HG02588 (cell line): ENCODE measurements at regions not wholly inside any gene's neighbourhood (a gene's known extent, or its start where the extent isn't known, plus 50 kb on each side); places are given as distances from the start of the nearest gene placed in this dataset.

Source experiments
- ATAC-seq: cut with Tn5 transposase; IDR thresholded peaks from one replicate; pipeline ENCODE4 v1.9.1; 2021; ENCODE audit warnings: mild to moderate bottlenecking, moderate library complexity; ENCODE audit not compliant: unreplicated experiment

- ATAC-seq: no peak
Observed at GRCh38 chr12:25058012-25058411, 109.1 kb upstream of the BCAT1 start.

- no peak for ATAC-seq
Observed at GRCh38 chr12:25056486-25057130, 107.7 kb upstream of the BCAT1 start.

DNA sequence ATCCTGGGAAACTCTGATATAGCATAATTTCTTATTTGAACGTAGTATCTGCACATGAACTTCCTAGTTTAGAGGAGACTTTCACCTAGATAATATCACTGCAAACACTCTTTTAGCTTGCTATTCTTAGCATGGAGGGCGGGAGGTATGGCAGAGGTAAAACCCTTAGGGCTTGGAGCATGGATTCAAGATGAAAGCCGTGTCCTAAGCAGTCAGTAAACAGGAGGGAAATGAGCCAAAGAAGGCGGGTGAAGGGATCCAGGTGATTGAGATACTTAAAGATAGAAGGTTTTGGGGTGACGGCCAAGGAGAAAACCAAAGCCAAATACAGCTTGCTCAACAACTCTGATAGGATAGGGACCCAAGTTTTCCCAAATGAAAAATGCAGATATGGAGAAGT lies 107.1 kb upstream of the BCAT1 start:
- ATAC-seq: no peak

- ATAC-seq: no peak
Observed at GRCh38 chr12:25054783-25055144, 105.9 kb upstream of the BCAT1 start.

- no peak for ATAC-seq
Observed at GRCh38 chr12:25054076-25054782, 105.3 kb upstream of the BCAT1 start.

DNA sequence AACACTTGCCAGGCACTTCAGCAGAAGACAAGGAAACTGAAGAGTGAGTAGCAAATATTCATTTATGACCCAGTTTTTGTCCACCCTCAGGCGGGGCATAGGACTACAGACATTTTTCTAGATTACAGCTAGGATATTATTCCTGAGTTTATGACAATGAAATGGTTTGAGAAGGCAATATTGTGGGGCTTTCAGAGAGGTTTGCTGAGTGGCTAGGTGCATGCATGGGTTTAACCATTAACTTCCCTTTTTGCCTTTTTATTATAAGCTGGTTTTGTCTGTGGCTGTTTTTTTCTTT lies 104.0 kb upstream of the BCAT1 start:
- no peak for ATAC-seq

GRCh38 chr12:25052196-25052913 lies 103.5 kb upstream of the BCAT1 start:
- ATAC-seq: peak; percentile 73

DNA sequence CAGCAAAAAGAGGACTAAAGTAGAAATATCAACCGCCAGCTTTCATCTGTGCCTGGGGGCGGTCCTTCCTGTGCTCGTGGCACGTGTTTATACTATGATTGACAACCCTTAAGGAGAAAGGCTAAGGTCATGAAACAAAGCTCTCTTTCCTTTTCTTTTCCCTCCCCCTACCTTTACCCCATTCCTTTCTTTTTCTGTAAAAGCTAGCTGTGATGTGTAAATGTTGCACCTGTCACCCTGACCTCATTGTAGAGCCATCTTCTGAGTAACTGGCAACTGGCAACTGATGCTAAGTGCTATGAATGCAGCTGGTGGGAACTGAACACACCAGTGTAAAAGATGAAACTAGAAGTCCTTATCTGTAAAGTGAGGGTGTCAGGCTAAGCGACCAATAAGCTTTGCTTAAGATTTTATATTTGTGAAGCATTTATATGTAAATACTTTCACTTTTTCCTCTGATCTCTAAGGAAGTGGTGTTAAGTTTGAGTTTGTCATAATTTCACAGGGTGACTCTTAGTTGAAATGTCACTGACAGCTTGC lies 102.8 kb upstream of the BCAT1 start:
- ATAC-seq: peak; percentile 46

GRCh38 chr12:25051171-25051570 lies 102.3 kb upstream of the BCAT1 start:
- no peak for ATAC-seq

DNA sequence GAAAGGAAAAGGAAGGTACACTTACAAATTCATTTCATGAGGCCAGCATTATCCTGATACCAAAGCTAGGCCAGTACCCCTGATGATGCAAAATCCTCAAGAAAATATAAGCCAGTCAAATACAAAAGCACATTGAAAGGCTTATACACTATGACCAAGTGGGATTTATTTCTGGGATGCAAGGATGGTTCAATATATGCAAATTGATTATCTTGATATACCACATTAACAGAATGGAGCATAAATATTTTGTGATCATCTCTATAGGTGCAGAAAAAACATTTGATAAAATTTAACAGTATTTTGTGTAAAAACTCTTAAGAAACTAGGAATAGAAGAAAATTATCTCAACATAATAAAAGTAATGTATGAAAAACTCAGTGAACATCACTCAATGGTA lies 97.0 kb upstream of the BCAT1 start:
- ATAC-seq: no peak

DNA sequence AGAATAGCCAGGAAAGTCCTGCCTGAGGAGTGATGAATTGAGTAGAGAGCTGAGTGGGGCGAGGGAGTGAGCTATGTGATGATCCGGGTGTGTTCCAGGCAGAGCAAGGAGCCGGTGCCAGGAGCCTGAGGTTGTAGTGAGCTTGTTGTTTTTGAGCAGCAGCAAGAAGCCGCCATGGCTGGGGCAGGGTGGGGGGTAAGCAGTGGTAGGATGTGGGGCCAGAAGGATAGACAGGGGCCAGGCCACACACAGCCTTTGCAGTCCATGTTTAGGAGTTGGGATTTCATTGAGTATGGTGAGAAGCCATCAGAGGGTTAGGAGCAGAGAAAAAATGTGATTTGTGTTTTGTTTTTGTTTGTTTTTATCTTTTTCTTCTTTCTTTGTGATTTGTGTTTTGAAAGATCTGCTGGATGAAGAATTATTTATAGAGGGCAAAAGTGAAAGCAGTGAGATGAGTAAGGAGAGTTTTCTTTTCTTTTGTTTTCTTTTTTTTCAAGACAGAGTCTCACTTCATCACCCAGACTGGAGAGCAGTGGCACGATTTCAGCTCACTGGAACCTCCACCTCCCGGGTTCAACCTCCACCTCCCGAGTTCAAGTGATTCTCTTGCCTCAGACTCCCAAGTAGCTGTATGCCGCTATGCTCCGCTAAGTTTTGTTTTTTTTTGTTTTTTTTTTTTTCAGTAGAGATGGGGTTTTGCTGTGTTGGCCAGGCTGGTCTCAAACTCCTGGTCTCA lies 92.3 kb upstream of the BCAT1 start:
- no peak for ATAC-seq

- no peak for ATAC-seq
Observed at GRCh38 chr12:25040593-25040992, 91.7 kb upstream of the BCAT1 start.

DNA sequence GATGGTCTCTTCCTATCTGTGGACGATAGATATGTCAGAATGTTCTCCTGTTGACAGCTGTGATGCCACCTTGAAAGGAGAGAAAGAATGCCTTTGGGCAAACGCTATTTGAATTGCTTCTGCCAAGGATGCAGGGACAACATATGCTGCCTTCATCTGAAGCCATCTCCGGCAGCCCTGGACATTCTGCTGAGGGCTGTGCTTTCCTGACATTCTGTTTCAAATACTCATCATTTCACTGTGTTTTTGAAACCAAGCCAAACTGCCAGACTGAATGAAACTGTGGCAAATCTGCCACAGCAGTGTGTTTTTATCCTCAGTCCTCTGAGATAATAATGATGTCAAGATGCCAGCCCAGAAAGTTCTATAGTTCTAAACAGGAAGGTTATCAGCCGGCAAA lies 85.8 kb upstream of the BCAT1 start:
- ATAC-seq: no peak

- ATAC-seq: no peak
Observed at GRCh38 chr12:25025951-25026490, 77.1 kb upstream of the BCAT1 start.

- no peak for ATAC-seq
Observed at GRCh38 chr12:25025260-25025659, 76.4 kb upstream of the BCAT1 start.

DNA sequence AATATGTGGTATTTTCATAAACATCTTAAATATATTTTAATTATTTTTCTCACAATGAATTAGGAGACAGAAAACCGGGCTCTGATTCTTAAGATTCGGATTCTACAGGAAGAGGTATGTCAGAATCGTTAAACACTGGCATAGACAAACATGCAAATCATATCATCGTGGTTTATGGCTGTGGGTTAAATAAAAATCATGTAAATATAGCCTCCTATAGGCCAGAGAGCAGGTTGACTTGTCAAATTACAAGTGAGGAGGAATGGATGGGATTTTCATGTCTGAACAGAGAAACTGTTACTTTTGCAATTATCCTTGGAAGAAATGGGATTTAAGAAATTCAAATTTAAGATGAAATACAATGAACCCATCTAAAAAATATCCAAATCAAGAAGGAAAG lies 74.9 kb upstream of the BCAT1 start:
- ATAC-seq: no peak

- ATAC-seq: peak; percentile 87
Observed at GRCh38 chr12:25020621-25021243, 71.8 kb upstream of the BCAT1 start.

DNA sequence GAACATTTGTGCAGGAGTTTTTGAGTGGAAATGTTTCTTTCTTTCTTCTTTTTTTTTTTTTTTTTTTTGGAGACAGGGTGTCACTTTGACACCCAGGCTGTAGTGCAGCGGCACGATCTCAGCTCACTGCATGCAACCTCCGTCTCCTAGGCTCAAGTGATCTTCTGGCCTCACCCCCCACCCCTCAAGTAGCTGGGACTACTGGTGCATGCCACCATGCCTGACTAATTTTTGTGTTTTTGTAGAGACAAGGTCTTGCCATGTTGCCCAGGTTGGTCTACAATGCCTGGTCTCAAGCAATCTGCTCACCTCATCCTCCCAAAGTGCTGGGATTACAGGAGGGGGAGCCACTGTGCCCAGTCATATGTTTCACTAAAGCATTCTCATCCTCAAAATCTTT lies 69.2 kb upstream of the BCAT1 start:
- ATAC-seq: no peak

DNA sequence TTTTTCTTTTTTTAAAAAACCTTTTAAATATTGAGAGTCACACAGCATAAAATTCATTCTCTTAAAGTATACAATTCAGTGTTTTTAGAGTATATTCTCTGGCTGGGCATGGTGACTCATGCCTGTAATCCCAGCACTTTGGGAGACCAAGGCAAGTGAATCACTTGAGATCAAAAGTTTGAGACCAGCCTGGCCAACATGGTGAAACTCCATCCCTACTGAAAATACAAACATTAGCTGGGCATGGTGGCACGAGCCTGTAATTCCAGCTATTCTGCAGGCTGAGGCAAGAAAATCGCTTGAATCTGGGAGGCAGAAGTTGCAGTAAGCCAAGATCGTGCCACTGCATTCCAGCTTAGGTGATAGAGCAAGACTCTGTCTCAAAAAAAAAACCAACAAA lies 68.4 kb upstream of the BCAT1 start:
- no peak for ATAC-seq

GRCh38 chr12:25014961-25015360 lies 66.1 kb upstream of the BCAT1 start:
- ATAC-seq: no peak

- ATAC-seq: no peak
Observed at GRCh38 chr12:25013061-25013460, 64.2 kb upstream of the BCAT1 start.
